GM12878 (cell line): ENCODE measurements at regions not wholly inside any gene's neighbourhood (a gene's known extent, or its start where the extent isn't known, plus 50 kb on each side); places are given as distances from the start of the nearest gene placed in this dataset.

ENCODE experiments used
- CHD4 ChIP-seq: fragments of 200-600 bp; sonication (generic); IDR thresholded peaks from 2 replicates; pipeline ENCODE4 v1.6.1; 2016; ENCODE audit warnings: mild to moderate bottlenecking
- CTCF ChIP-seq, 3 experiments: IDR thresholded peaks in 2 of 3; conservative IDR thresholded peaks in 1 of 3; 2 replicates each; pipeline ENCODE4 v1.5.1; 2011; ENCODE audit warnings: low read depth in 3 of 3, low read length in 3 of 3, mild to moderate bottlenecking in 3 of 3, control low read depth in 2 of 3, moderate library complexity in 2 of 3, inconsistent platforms in 1 of 3, mixed read lengths in 1 of 3; ENCODE audit not compliant: control insufficient read depth in 2 of 3, insufficient read depth in 1 of 3; ENCODE audit errors: extremely low read depth in 1 of 3
- MXI1 ChIP-seq: fragments of 150-350 bp; IDR thresholded peaks from 2 replicates; pipeline ENCODE4 v1.6.1; 2011; ENCODE audit warnings: low read depth, mild to moderate bottlenecking, inconsistent platforms, low read length, improper control_type of control experiment
- PAX8 ChIP-seq: fragments of 450-650 bp; IDR thresholded peaks from 2 replicates; pipeline ENCODE4 v1.6.1; 2017; ENCODE audit warnings: mild to moderate bottlenecking, moderate library complexity
- PKNOX1 ChIP-seq: fragments of 450-650 bp; IDR thresholded peaks from 2 replicates; pipeline ENCODE4 v1.6.1; 2016; ENCODE audit warnings: mild to moderate bottlenecking
- POLR2A ChIP-seq: IDR thresholded peaks from 2 replicates; pipeline ENCODE4 v1.6.1; 2011; ENCODE audit warnings: low read depth, mild to moderate bottlenecking, low read length
- RAD21 ChIP-seq: IDR thresholded peaks from 2 replicates; pipeline ENCODE4 v1.6.1; 2011; ENCODE audit warnings: mild to moderate bottlenecking, low read depth, low read length, moderate library complexity; ENCODE audit not compliant: insufficient read depth
- RFX5 ChIP-seq: IDR thresholded peaks from 2 replicates; pipeline ENCODE4 v1.6.1; 2011; ENCODE audit warnings: low read depth, low read length, improper control_type of control experiment
- SP1 ChIP-seq: IDR thresholded peaks from one replicate; pipeline ENCODE4 v1.6.1; 2011; ENCODE audit warnings: low read depth, low read length
- STAT1 ChIP-seq: fragments of 450-650 bp; conservative IDR thresholded peaks from 2 replicates; pipeline ENCODE4 v1.6.1; 2014; ENCODE audit warnings: antibody characterized with exemption, mild to moderate bottlenecking
- USF1 ChIP-seq: IDR thresholded peaks from 2 replicates; pipeline ENCODE4 v1.6.1; 2011; ENCODE audit warnings: borderline replicate concordance, low read depth, mild to moderate bottlenecking, moderate library complexity, mixed read lengths, low read length; ENCODE audit not compliant: insufficient read depth; ENCODE audit errors: extremely low read length
- ZNF274 ChIP-seq: IDR thresholded peaks from one replicate; pipeline ENCODE4 v1.8.0; 2011; ENCODE audit not compliant: insufficient read length, insufficient read depth

GRCh38 chr5:155290937-155291336, 277.4 kb downstream of the KIF4B start:
- no peak for TF ChIP-seq CTCF (IDR thresholded peaks at IDR 0.05 in 2 of 3, conservative IDR thresholded peaks at IDR 0.05 in 1 of 3; ENCODE audit: control insufficient read depth in 2 of 3, extremely low read depth in 1 of 3, insufficient read depth in 1 of 3, low read depth in 3 of 3, low read length in 3 of 3)
- TF ChIP-seq ZNF274, result no peak
- no peak for TF ChIP-seq RAD21
- TF ChIP-seq PKNOX1, result no peak
- no peak for TF ChIP-seq RFX5
- TF ChIP-seq POLR2A, result no peak
- TF ChIP-seq STAT1, result no peak
- TF ChIP-seq MXI1, result no peak
- TF ChIP-seq CHD4, result no peak
- TF ChIP-seq SP1, result no peak
- no peak for TF ChIP-seq PAX8
- no peak for TF ChIP-seq USF1
